ENCODE measurements at regions not wholly inside any gene's neighbourhood (a gene's known extent, or its start where the extent isn't known, plus 50 kb on each side); places are given as distances from the start of the nearest gene placed in this dataset.

GRCh38 chr10:104584541-104584940, 56.5 kb upstream of the SORCS3 start:
- TF ChIP-seq, protein P1, sequence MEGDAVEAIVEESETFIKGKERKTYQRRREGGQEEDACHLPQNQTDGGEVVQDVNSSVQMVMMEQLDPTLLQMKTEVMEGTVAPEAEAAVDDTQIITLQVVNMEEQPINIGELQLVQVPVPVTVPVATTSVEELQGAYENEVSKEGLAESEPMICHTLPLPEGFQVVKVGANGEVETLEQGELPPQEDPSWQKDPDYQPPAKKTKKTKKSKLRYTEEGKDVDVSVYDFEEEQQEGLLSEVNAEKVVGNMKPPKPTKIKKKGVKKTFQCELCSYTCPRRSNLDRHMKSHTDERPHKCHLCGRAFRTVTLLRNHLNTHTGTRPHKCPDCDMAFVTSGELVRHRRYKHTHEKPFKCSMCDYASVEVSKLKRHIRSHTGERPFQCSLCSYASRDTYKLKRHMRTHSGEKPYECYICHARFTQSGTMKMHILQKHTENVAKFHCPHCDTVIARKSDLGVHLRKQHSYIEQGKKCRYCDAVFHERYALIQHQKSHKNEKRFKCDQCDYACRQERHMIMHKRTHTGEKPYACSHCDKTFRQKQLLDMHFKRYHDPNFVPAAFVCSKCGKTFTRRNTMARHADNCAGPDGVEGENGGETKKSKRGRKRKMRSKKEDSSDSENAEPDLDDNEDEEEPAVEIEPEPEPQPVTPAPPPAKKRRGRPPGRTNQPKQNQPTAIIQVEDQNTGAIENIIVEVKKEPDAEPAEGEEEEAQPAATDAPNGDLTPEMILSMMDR (IDR thresholded peaks at IDR 0.05 in 2 of 3, conservative IDR thresholded peaks at IDR 0.05 in 1 of 3; ENCODE audit: control insufficient read depth in 2 of 3, extremely low read depth in 1 of 3, insufficient read depth in 1 of 3, low read depth in 3 of 3, low read length in 3 of 3): no peak
- no peak for TF ChIP-seq SRF (IDR thresholded peaks at IDR 0.05; ENCODE audit: low read depth in 2 of 2, low read length in 2 of 2)
- TF ChIP-seq TAF1 (IDR thresholded peaks at IDR 0.05; ENCODE audit: borderline replicate concordance, low read depth, low read length): no peak
- no peak for TF ChIP-seq EGR1 (IDR thresholded peaks at IDR 0.05; ENCODE audit: borderline replicate concordance in 1 of 2, low read depth in 2 of 2, low read length in 2 of 2)
- TF ChIP-seq, protein P2, sequence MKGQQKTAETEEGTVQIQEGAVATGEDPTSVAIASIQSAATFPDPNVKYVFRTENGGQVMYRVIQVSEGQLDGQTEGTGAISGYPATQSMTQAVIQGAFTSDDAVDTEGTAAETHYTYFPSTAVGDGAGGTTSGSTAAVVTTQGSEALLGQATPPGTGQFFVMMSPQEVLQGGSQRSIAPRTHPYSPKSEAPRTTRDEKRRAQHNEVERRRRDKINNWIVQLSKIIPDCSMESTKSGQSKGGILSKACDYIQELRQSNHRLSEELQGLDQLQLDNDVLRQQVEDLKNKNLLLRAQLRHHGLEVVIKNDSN (IDR thresholded peaks at IDR 0.05; ENCODE audit: borderline replicate concordance, extremely low read length, insufficient read depth, low read depth, low read length): no peak
- no peak for TF ChIP-seq USF2 (IDR thresholded peaks at IDR 0.05; ENCODE audit: borderline replicate concordance, low read depth, low read length)
- TF ChIP-seq ZNF217 (IDR thresholded peaks at IDR 0.05): no peak
- TF ChIP-seq NKRF (conservative IDR thresholded peaks at IDR 0.05): no peak
- no peak for TF ChIP-seq CREB1 (IDR thresholded peaks at IDR 0.05; ENCODE audit: low read depth)

Data from GM12878 (cell line).